ENCODE measurements at regions not wholly inside any gene's neighbourhood (a gene's known extent, or its start where the extent isn't known, plus 50 kb on each side); places are given as distances from the start of the nearest gene placed in this dataset.

GRCh38 chr22:47435826-47436225 lies 673.4 kb downstream of the TBC1D22A start:
- Histone ChIP-seq H3K9me2 (replicated peaks; ENCODE audit: insufficient read depth, low read length) (no peaks in the 10 kb centered on the region), H3K27me3 (ENCODE audit: low read length) (no peaks in the 10 kb centered on the region), H3K79me2 (ENCODE audit: insufficient read depth, low read length) (no peaks in the 10 kb centered on the region), H3K4me2 (ENCODE audit: low read depth, low read length, poor library complexity, severe bottlenecking) (no peak overlapping the region), H3K27ac (ENCODE audit: low read depth, low read length) (no peak overlapping the region), H3K36me3 (ENCODE audit: low read length) (no peaks in the 10 kb centered on the region), H3F3A (ENCODE audit: insufficient read depth) (no peaks in the 10 kb centered on the region), H3K4me3 (ENCODE audit: insufficient read depth, low read length, poor library complexity, severe bottlenecking) (no peak overlapping the region), H4K20me1 (ENCODE audit: low read depth, low read length) (no peaks in the 10 kb centered on the region), H3K9ac (ENCODE audit: low read length) (no peak overlapping the region), H2AFZ (ENCODE audit: low read depth, low read length, severe bottlenecking) (no peak overlapping the region), H3K9me3 (ENCODE audit: insufficient read depth, low read length) (peaks cover 5% of the 10 kb centered on the region; the same call in 1 of the 2 replicates)
- TF ChIP-seq EZH2phosphoT487 (conservative IDR thresholded peaks at IDR 0.05; ENCODE audit: low read length): no peak
- TF ChIP-seq, protein P1, sequence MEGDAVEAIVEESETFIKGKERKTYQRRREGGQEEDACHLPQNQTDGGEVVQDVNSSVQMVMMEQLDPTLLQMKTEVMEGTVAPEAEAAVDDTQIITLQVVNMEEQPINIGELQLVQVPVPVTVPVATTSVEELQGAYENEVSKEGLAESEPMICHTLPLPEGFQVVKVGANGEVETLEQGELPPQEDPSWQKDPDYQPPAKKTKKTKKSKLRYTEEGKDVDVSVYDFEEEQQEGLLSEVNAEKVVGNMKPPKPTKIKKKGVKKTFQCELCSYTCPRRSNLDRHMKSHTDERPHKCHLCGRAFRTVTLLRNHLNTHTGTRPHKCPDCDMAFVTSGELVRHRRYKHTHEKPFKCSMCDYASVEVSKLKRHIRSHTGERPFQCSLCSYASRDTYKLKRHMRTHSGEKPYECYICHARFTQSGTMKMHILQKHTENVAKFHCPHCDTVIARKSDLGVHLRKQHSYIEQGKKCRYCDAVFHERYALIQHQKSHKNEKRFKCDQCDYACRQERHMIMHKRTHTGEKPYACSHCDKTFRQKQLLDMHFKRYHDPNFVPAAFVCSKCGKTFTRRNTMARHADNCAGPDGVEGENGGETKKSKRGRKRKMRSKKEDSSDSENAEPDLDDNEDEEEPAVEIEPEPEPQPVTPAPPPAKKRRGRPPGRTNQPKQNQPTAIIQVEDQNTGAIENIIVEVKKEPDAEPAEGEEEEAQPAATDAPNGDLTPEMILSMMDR (IDR thresholded peaks at IDR 0.05; ENCODE audit: insufficient read depth, low read length, poor library complexity, severe bottlenecking): no peak

DNA sequence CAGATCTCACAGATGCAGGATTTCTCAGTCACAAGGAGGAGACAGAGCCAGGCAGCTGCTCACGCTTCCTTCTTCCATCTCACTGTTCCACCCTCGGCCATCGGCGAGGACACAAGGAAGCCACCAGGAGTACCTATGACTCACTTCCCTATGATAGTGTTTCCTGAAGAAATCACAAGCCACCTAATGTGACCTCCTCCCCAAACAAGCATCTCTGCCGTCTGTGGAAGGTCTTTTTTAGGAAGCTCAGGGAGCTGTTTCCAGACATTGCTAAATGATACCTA lies 672.7 kb downstream of the TBC1D22A start:
- no peaks in the 10 kb centered on the region for H3F3A ChIP-seq (ENCODE audit: insufficient read depth)
- peaks cover 5% of the 10 kb centered on the region; the same call in 1 of the 2 replicates for H3K9me3 ChIP-seq (ENCODE audit: insufficient read depth, low read length)
- H3K9me2 ChIP-seq (replicated peaks; ENCODE audit: insufficient read depth, low read length): no peaks in the 10 kb centered on the region
- no peaks in the 10 kb centered on the region for H4K20me1 ChIP-seq (ENCODE audit: low read depth, low read length)
- no peak overlapping the region for H3K4me3 ChIP-seq (ENCODE audit: insufficient read depth, low read length, poor library complexity, severe bottlenecking)
- H3K4me2 ChIP-seq (ENCODE audit: low read depth, low read length, poor library complexity, severe bottlenecking): no peak overlapping the region
- H3K9ac ChIP-seq (ENCODE audit: low read length): no peak overlapping the region
- no peaks in the 10 kb centered on the region for H3K79me2 ChIP-seq (ENCODE audit: insufficient read depth, low read length)
- no peaks in the 10 kb centered on the region for H3K27me3 ChIP-seq (ENCODE audit: low read length)
- TF ChIP-seq, protein P1 (IDR thresholded peaks at IDR 0.05; ENCODE audit: insufficient read depth, low read length, poor library complexity, severe bottlenecking): no peak
- TF ChIP-seq EZH2phosphoT487 (conservative IDR thresholded peaks at IDR 0.05; ENCODE audit: low read length): no peak
- no peak overlapping the region for H3K27ac ChIP-seq (ENCODE audit: low read depth, low read length)
- no peaks in the 10 kb centered on the region for H3K36me3 ChIP-seq (ENCODE audit: low read length)
- no peak overlapping the region for H2AFZ ChIP-seq (ENCODE audit: low read depth, low read length, severe bottlenecking)

DNA sequence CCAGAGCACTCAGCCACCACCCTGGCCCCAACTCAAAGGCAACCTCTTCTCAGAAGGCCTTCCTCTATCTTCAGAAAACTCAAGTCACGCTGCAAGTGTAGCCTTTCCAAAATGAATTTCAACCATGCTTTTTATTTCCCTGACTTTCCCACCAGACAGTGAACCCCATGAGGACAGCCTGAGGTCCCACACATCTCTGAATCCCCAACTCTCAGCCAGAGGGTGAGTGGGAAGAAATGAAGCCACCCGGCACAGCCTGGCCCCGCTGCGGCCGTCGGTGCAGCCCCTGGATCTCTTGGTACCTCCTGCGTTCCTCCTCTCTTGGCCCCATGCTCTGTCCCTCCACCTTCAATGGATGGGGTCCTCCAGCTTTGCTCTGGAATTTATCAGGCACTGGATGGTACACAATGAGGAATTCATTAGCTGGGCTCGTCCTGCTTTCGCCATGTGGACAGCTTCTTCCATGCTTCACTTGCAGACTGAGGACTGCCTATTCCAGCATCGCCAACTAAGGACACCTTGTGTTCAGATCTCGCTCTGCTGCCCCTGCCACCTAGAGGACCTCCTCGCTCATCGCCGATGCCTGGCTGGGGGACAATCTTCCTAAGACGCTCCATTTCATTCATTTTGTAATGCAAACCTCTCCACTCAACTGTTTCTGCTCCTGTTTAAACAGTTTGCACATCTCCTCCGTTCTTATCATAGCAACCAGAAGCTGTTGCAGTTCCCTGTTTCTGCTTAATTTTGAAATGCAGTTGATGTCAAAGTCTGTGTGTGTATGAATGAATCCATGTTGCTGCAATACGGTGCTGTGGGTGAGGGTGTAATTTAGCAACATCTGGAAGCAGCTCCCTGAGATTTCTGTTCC lies 672.1 kb downstream of the TBC1D22A start:
- Histone ChIP-seq H3K4me3 (ENCODE audit: insufficient read depth, low read length, poor library complexity, severe bottlenecking) (no peak overlapping the region), H3K9ac (ENCODE audit: low read length) (no peak overlapping the region), H3K79me2 (ENCODE audit: insufficient read depth, low read length) (no peaks in the 10 kb centered on the region), H4K20me1 (ENCODE audit: low read depth, low read length) (no peaks in the 10 kb centered on the region), H3K9me2 (replicated peaks; ENCODE audit: insufficient read depth, low read length) (no peaks in the 10 kb centered on the region), H3K27me3 (ENCODE audit: low read length) (no peaks in the 10 kb centered on the region), H3K36me3 (ENCODE audit: low read length) (no peaks in the 10 kb centered on the region), H3F3A (ENCODE audit: insufficient read depth) (no peaks in the 10 kb centered on the region), H3K9me3 (ENCODE audit: insufficient read depth, low read length) (peaks cover 3% of the 10 kb centered on the region; the same call in 1 of the 2 replicates), H3K27ac (ENCODE audit: low read depth, low read length) (no peak overlapping the region), H2AFZ (ENCODE audit: low read depth, low read length, severe bottlenecking) (no peak overlapping the region), H3K4me2 (ENCODE audit: low read depth, low read length, poor library complexity, severe bottlenecking) (no peak overlapping the region)
- TF ChIP-seq EZH2phosphoT487 (conservative IDR thresholded peaks at IDR 0.05; ENCODE audit: low read length): no peak
- TF ChIP-seq, protein P1 (IDR thresholded peaks at IDR 0.05; ENCODE audit: insufficient read depth, low read length, poor library complexity, severe bottlenecking): no peak
